Neural cell (in vitro differentiated cells): ENCODE measurements at regions not wholly inside any gene's neighbourhood (a gene's known extent, or its start where the extent isn't known, plus 50 kb on each side); places are given as distances from the start of the nearest gene placed in this dataset.

Source experiments
- H2AFZ ChIP-seq: fragments of 200-600, 300-800 bp; sonication (generic), shearing (Covaris generic); 2 replicates; pipeline ENCODE4 v1.6.0; 2014; ENCODE audit warnings: low read depth, mild to moderate bottlenecking, antibody characterized with exemption, low read length, moderate library complexity
- H3F3A ChIP-seq: fragments of 200-600 bp; shearing (Covaris generic); 2 replicates; pipeline ENCODE4 v1.6.1; 2016; ENCODE audit warnings: mild to moderate bottlenecking, moderate library complexity, mixed read lengths, antibody characterized with exemption, low read length; ENCODE audit not compliant: insufficient read depth, poor library complexity, severe bottlenecking
- H3K27ac ChIP-seq: fragments of 200-600, 300-800 bp; sonication (generic), shearing (Covaris generic); 2 replicates; pipeline ENCODE4 v1.5.1; 2014; ENCODE audit warnings: mild to moderate bottlenecking, low read length, moderate library complexity
- H3K27me3 ChIP-seq: fragments of 300-800, 200-600 bp; sonication (generic), shearing (Covaris generic); 2 replicates; pipeline ENCODE4 v1.6.0; 2014; ENCODE audit warnings: mild to moderate bottlenecking, low read depth, low read length, moderate library complexity; ENCODE audit not compliant: insufficient read depth
- H3K36me3 ChIP-seq: fragments of 300-800, 200-600 bp; sonication (generic), shearing (Covaris generic); 2 replicates; pipeline ENCODE4 v1.5.1; 2014; ENCODE audit warnings: mild to moderate bottlenecking, antibody characterized with exemption, low read length, moderate library complexity; ENCODE audit not compliant: insufficient read depth
- H3K4me2 ChIP-seq: fragments of 300-800, 200-600 bp; sonication (generic), shearing (Covaris generic); 2 replicates; pipeline ENCODE4 v1.6.0; 2014; ENCODE audit warnings: mild to moderate bottlenecking, low read length
- H3K4me3 ChIP-seq: fragments of 300-800, 200-600 bp; sonication (generic), shearing (Covaris generic); 2 replicates; pipeline ENCODE4 v1.5.1; 2014; ENCODE audit warnings: mild to moderate bottlenecking, low read length, moderate library complexity
- H3K79me2 ChIP-seq: fragments of 200-600 bp; shearing (Covaris generic); replicated peaks from 2 replicates; pipeline ENCODE4 v1.6.0; 2014; ENCODE audit warnings: mild to moderate bottlenecking, low read length, moderate library complexity; ENCODE audit not compliant: insufficient read depth
- H3K9ac ChIP-seq: fragments of 300-800, 200-600 bp; sonication (generic), shearing (Covaris generic); 2 replicates; pipeline ENCODE4 v1.6.1; 2016; ENCODE audit warnings: mild to moderate bottlenecking, low read length, mixed read lengths
- H3K9me2 ChIP-seq: fragments of 200-600 bp; shearing (Covaris generic); 2 replicates; pipeline ENCODE4 v1.6.1; 2016; ENCODE audit warnings: mild to moderate bottlenecking, low read length, mixed read lengths; ENCODE audit not compliant: insufficient read depth
- H3K9me3 ChIP-seq: fragments of 200-600, 300-800 bp; sonication (generic), shearing (Covaris generic); 2 replicates; pipeline ENCODE4 v1.6.1; 2016; ENCODE audit warnings: mild to moderate bottlenecking, mixed run types, low read length, moderate library complexity, mixed read lengths
- H4K20me1 ChIP-seq: fragments of 200-600 bp; shearing (Covaris generic); 2 replicates; pipeline ENCODE4 v1.6.1; 2016; ENCODE audit warnings: mild to moderate bottlenecking, mixed run types; ENCODE audit not compliant: insufficient read depth
- CTCF ChIP-seq: fragments of 450-650 bp; IDR thresholded peaks from 2 replicates; pipeline ENCODE4 v1.5.1; 2014; ENCODE audit warnings: antibody characterized with exemption, mild to moderate bottlenecking, moderate library complexity; ENCODE audit not compliant: poor library complexity, severe bottlenecking
- EP300 ChIP-seq: fragments of 450-650 bp; conservative IDR thresholded peaks from 2 replicates; pipeline ENCODE4 v1.6.1; 2014; ENCODE audit warnings: antibody characterized with exemption, mild to moderate bottlenecking, moderate library complexity; ENCODE audit not compliant: poor library complexity, severe bottlenecking
- EZH2 ChIP-seq: fragments of 200-600, 300-800 bp; shearing (Covaris generic), sonication (generic); IDR thresholded peaks from 2 replicates; pipeline ENCODE4 v1.6.1; 2014; ENCODE audit warnings: antibody characterized with exemption, low read length, borderline replicate concordance, mild to moderate bottlenecking; ENCODE audit not compliant: insufficient read depth, poor library complexity, severe bottlenecking
- MXI1 ChIP-seq: fragments of 450-650 bp; conservative IDR thresholded peaks from 2 replicates; pipeline ENCODE4 v1.6.1; 2014; ENCODE audit warnings: antibody characterized with exemption, mild to moderate bottlenecking; ENCODE audit not compliant: poor library complexity, severe bottlenecking
- POLR2AphosphoS5 ChIP-seq: IDR thresholded peaks from 2 replicates; pipeline ENCODE4 v1.6.1; 2012
- RAD21 ChIP-seq: fragments of 450-650 bp; conservative IDR thresholded peaks from 2 replicates; pipeline ENCODE4 v1.6.1; 2014; ENCODE audit warnings: antibody characterized with exemption, mild to moderate bottlenecking, moderate library complexity
- REST ChIP-seq: IDR thresholded peaks from 2 replicates; pipeline ENCODE4 v1.6.1; 2012; ENCODE audit warnings: borderline replicate concordance
- SMC3 ChIP-seq: fragments of 450-650 bp; conservative IDR thresholded peaks from 2 replicates; pipeline ENCODE4 v1.6.1; 2014; ENCODE audit warnings: antibody characterized with exemption, mild to moderate bottlenecking, moderate library complexity; ENCODE audit not compliant: poor library complexity
- TAF1 ChIP-seq: IDR thresholded peaks from 2 replicates; pipeline ENCODE4 v1.6.1; 2012; ENCODE audit warnings: low read depth

- H3K9ac ChIP-seq: no peak overlapping the region
- H3K36me3 ChIP-seq: no peaks in the 10 kb centered on the region
- no peaks in the 10 kb centered on the region for H3K9me2 ChIP-seq
- no peaks in the 10 kb centered on the region for H3F3A ChIP-seq
- no peak overlapping the region for H3K4me2 ChIP-seq
- no peaks in the 10 kb centered on the region for H3K79me2 ChIP-seq
- H3K27me3 ChIP-seq: peaks cover 21% of the 10 kb centered on the region
- no peak overlapping the region for H2AFZ ChIP-seq
- TF ChIP-seq EZH2 (no peak), SMC3 (no peak), MXI1 (no peak), CTCF (no peak), REST (no peak)
- peaks cover 8% of the 10 kb centered on the region for H3K9me3 ChIP-seq
- H4K20me1 ChIP-seq: no peaks in the 10 kb centered on the region
- no peak overlapping the region for H3K27ac ChIP-seq
- no peak overlapping the region for H3K4me3 ChIP-seq
Observed at GRCh38 chr2:239775623-239776435, 249.3 kb downstream of the NDUFA10 start.

- Histone ChIP-seq H3K4me3 (no peak overlapping the region), H3K27ac (no peak overlapping the region), H3K4me2 (no peak overlapping the region), H3K9ac (no peak overlapping the region), H3K79me2 (no peaks in the 10 kb centered on the region), H3F3A (no peaks in the 10 kb centered on the region), H2AFZ (no peak overlapping the region), H3K36me3 (no peaks in the 10 kb centered on the region), H3K9me2 (no peaks in the 10 kb centered on the region), H3K27me3 (peaks cover 18% of the 10 kb centered on the region), H4K20me1 (no peaks in the 10 kb centered on the region), H3K9me3 (peaks cover 8% of the 10 kb centered on the region)
- no peak for TF ChIP-seq SMC3
- no peak for TF ChIP-seq RAD21
- TF ChIP-seq POLR2AphosphoS5: no peak
- no peak for TF ChIP-seq REST
- no peak for TF ChIP-seq TAF1
- no peak for TF ChIP-seq EP300
- TF ChIP-seq CTCF: no peak
- no peak for TF ChIP-seq MXI1
Observed at GRCh38 chr2:239774933-239775622, 250.1 kb downstream of the NDUFA10 start.
